Pancreas (tissue), 10 donors: ENCODE measurements at regions not wholly inside any gene's neighbourhood (a gene's known extent, or its start where the extent isn't known, plus 50 kb on each side); places are given as distances from the start of the nearest gene placed in this dataset.
A peak's percentile ranks its signal among the peaks of the same experiment; 100 is the strongest.
"Not testable (repeated sequence)": the region's sequence is repeated elsewhere in the genome, so short reads cannot be mapped to it uniquely, and the experiment has no call there.

Experiments used
- ATAC-seq, 4 donors: fragments of 200-7000 bp; cut with Tn5 transposase; one replicate each; pipeline versions ENCODE4 v1.8.0 to v1.9.1; 2020; ENCODE audit warnings: mild to moderate bottlenecking in 4 of 4, moderate library complexity in 4 of 4
- DNase-seq, 6 donors: peaks; one replicate each; pipeline ENCODE4 v3.0.0-alpha.2; 2020
- FAIRE-seq: peaks from 2 replicates; lab custom pipeline; 2012; peaks lifted over from hg19 to GRCh38; lab: Jason Lieb, UNC
- H3K27ac ChIP-seq, 4 donors: fragments of 200-600 bp; sonication (generic); 1 replicate in 3 of 4; 2 replicates in 1 of 4; pipeline versions ENCODE4 v1.5.0 to v1.8.0; 2020
- H3K27me3 ChIP-seq, 4 donors: fragments of 200-600 bp; one replicate each; pipeline ENCODE4 v1.8.0; 2021
- H3K36me3 ChIP-seq, 3 donors: fragments of 200-600 bp; sonication (generic) in 1 of 3; one replicate each; pipeline versions ENCODE4 v1.5.0 to v1.8.0; 2020 to 2021
- H3K4me1 ChIP-seq, 3 donors: fragments of 200-600 bp; one replicate each; pipeline ENCODE4 v1.8.0; 2021
- H3K4me3 ChIP-seq, 4 donors: fragments of 200-600 bp; sonication (generic) in 2 of 4; one replicate each; pipeline versions ENCODE4 v1.5.0 to v1.8.0; 2020 to 2021
- H3K9me3 ChIP-seq, 4 donors: fragments of 200-600 bp; one replicate each; pipeline ENCODE4 v1.8.0; 2021
- WGBS, 2 donors: extraction: QIAGEN DNeasy Blood & Tissue Kit; methylation state at CpG; one replicate each; pipeline ENCODE4 v1.1.7; 2013; 5-methylcytosine and 5-hydroxymethylcytosine counted together
- intact Hi-C, 3 donors: fragments of 100-400 bp; cut with DNase I; formaldehyde crosslinking; loops; one replicate each; pipeline versions ENCODE4 v1.11.1 to v1.14.2; 2022
- donor health status: healthy with polysubstance abuse.
- donor health status: DM: no; HTN: no; CAD: no; lungs with moderate emphysema.
- donor health status: DM: no; HTN: no; CAD: no.
- donor health status: control.
- donor health status: control.
- donor health status: Bipolar disorder and iron deficiency.
- donor health status: DM: yes; HTN: yes; CAD: no.
- donor health status: DM: no; HTN: no; CAD: no.
- donor health status: DM: no; HTN: no; CAD: no.
- donor health status: DM: yes; HTN: yes; CAD: no.

DNA sequence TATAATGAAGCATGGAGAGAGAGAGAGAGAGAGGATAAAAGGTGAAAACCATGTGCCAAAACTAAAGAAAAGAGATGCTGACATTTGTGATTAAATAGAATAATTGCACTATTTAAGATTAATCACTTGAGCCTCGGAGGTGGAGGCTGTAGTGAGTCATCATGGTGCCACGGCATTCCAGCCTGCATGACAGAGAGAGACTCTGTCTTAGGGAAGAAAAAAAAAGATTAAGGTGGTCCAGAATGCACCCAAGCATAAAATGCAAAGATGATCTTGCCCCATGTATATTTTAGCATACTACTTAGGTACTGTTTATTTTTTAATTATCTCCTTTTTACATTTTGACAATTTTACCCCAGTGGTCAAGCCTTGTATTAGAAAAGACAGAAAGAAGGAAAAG lies 742.5 kb downstream of the SPATA31A1 start:
- DNase-seq, H3K27ac ChIP-seq, H3K4me3 ChIP-seq, FAIRE-seq, H3K27me3 ChIP-seq, H3K4me1 ChIP-seq, ATAC-seq, intact Hi-C loops, H3K36me3 ChIP-seq, H3K9me3 ChIP-seq: not testable (repeated sequence)
- WGBS, 2 donors = 63 to 64% methylated on average over 2 of the region's 2 CpGs

DNA sequence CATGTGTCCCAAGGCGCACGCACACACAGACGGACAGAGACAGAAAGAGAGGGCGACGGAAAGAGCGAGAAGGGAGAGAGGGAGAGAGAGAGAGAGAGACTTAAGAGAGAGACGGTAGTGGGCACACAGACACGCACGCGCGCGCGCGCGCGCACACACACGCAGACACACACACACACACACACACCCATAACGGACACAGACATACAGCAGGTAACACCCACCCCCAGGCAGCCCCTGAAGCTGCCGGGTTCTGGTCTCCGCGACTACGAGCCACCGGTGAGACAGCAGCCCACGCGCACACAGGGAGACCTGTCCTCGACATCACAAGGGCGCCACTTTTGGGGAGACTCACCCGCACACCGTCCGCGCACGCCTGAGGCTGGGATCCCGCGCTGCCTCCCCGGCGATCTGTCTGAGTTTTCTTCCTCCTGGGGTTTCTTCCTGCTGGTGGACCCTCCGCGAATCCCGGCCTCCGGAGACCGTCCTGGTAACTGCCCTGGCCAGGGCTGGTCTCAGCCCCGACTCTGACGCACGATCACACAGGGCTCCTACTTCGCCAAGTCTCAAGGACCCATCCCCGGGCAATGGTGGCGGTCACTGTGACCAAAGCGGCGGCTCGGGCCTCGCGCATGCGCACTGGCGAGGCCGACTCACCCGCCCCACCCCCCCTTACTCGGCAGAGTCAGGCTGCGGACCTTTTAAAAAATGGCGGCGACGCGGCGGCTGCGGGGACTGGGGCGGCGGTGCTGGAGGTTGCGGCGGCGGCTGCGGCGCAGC lies 750.7 kb downstream of the SPATA31A1 start:
- Histone ChIP-seq H3K27ac (peak overlapping the region in 1 of 4 donors; percentile 60), H3K4me3 (peak overlapping the region in 3 of 4 donors; percentile 16 to 43 (median 34))
- intact Hi-C loops, H3K4me1 ChIP-seq, H3K9me3 ChIP-seq, FAIRE-seq, H3K36me3 ChIP-seq, H3K27me3 ChIP-seq: not testable (repeated sequence)
- ATAC-seq (peak; percentile 69 to 97 (median 88)), DNase-seq (peak in 5 of 6 donors; percentile 15 to 72 (median 55))
- WGBS, 2 donors = 6% methylated on average over 9 of the region's 71 CpGs; no CpG with 5 or more reads in 1 of the 2 donors

DNA sequence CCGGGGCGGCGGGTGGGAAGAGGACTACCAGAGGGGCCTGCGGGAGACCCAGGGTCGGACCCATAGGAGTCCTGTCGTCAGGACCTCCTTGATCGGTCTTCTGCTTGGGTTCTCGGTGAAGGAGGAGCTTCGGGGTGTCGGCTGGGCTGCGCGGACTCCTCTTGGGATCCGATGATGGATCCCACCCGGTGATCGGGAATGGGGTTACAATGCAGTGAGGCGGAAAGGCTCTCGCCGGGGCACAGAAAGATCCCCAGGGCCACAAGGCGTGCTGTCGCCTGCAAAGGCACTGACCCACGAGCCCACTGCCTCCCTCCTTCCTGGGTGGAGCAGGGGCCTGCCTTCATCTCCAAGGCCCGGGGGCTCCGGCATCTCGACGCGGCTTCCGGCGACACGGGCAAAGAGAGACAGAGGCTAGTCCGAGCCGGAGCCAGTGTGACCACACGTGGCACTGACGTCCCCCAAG lies 751.3 kb downstream of the SPATA31A1 start:
- DNase-seq = peak in 1 of 6 donors; percentile 23
- FAIRE-seq, H3K9me3 ChIP-seq, intact Hi-C loops, H3K27me3 ChIP-seq, ATAC-seq, H3K36me3 ChIP-seq, H3K4me1 ChIP-seq: not testable (repeated sequence)
- WGBS, 2 donors = no CpG with 5 or more reads among the region's 33 CpGs
- H3K27ac ChIP-seq = peak overlapping the region in 1 of 4 donors; percentile 39
- H3K4me3 ChIP-seq = peak overlapping the region in 2 of 4 donors; percentile 18 to 35

DNA sequence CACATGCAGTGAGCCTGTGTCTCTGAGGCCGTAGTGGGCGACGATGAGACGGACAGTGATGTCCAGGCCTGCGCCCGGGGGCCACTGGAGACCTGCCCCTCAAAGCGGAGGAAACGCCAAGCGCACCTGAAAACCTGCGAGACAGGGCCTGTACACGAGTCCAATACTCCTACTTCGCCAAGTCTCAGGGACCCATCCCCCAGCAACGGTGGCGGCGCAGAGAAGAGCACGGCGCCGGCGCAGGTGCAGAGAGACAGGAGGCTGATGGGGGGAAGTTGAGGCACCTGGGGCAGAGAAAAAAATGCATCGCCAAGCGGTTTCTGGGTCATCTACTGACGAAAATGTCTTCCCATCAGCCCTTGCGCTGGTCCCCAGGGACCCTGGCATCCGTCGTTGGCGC lies 751.8 kb downstream of the SPATA31A1 start:
- H3K27me3 ChIP-seq, H3K9me3 ChIP-seq, intact Hi-C loops, H3K36me3 ChIP-seq, DNase-seq, H3K27ac ChIP-seq, ATAC-seq, FAIRE-seq, H3K4me1 ChIP-seq: not testable (repeated sequence)
- WGBS, 2 donors = no CpG with 5 or more reads among the region's 26 CpGs
- peak overlapping the region in 1 of 4 donors; percentile 35 for H3K4me3 ChIP-seq

DNA sequence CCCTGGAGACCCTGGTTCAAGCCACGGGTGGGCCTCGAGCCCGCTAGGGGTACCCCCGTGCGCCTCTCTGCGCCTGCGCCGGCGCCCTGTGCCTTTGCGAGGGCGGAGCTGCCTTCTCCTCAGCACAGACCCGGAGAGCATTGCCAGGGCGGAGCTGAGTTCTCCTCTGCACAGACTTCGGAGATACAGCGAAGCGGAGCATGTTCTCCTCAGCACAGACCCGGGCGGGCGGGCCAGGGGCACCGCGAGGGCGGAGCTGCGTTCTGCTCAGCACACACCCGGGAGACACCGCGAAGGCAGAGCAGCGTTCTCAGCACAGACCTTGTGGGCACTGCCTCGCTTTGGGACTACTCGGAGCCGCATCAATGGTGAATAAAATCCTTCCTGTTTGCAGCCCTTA lies 753.0 kb downstream of the SPATA31A1 start:
- H3K4me3 ChIP-seq, H3K4me1 ChIP-seq, intact Hi-C loops, H3K27me3 ChIP-seq, H3K9me3 ChIP-seq, H3K27ac ChIP-seq, FAIRE-seq, H3K36me3 ChIP-seq, ATAC-seq, DNase-seq: not testable (repeated sequence)
- WGBS, 2 donors = no CpG with 5 or more reads among the region's 30 CpGs

DNA sequence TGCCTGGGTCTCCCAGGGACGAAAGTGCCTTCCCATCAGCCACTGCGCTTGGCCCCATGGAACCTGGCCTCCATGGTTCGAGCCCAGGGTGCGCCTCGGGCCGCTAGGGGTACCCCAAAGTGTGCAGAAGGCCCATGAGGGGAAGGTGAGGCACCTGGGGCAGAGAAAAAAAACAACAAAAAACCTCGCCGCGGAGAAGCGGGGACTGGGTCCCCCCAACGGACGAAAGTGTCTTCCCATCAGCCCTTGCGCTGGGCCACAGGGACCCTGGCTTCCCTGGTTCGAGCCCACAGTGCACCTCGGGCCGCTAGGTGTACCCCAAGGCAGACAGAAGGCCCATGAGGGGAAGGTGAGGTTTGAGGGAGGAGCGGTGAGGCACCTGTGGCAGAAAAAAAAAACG lies 755.3 kb downstream of the SPATA31A1 start:
- FAIRE-seq, DNase-seq, intact Hi-C loops, H3K27ac ChIP-seq, ATAC-seq, H3K36me3 ChIP-seq, H3K9me3 ChIP-seq, H3K27me3 ChIP-seq, H3K4me1 ChIP-seq: not testable (repeated sequence)
- H3K4me3 ChIP-seq = peak overlapping the region in 1 of 4 donors; percentile 14
- no CpG with 5 or more reads among the region's 18 CpGs for WGBS, 2 donors

DNA sequence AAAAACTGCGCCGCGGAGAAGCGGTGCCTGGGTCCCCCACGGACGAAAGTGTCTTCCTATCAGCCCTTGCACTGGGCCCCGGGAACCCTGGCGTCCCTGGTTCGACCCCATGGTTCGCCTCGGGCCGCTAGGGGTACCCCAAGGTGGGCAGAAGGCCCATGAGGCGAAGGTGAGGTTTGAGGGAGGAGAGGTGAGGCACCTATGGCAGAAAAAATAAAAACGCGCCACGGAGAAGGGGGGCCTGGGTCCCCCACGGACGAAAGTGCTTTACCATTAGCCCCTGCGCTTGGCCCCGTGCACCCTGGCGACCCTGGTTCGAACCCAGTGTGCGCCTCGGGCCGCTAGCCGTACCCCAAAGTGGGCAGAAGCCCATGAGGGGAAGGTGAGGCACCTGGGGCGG lies 756.1 kb downstream of the SPATA31A1 start:
- not testable (repeated sequence) for H3K27me3 ChIP-seq

DNA sequence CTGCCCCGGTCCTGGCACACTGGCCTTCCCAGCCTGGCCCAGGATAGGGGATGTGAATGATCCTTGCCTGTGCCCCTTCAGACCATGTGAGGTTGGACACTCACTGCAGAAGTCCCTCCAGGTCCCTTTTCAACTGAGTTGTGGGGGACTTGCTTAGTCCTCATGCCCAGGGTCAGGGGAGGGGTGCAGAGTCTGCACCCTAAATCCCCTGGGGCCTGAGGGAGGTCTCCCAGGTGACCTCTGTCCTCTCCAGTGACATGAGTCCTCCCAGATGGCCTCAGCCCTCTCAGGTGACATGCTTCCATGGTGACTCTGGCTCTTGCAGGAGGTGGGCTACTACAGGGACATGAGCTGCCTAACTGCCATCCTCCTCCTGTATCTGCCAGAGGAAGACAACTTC lies 775.1 kb downstream of the SPATA31A1 start:
- H3K4me3 ChIP-seq, H3K27ac ChIP-seq, ATAC-seq, H3K9me3 ChIP-seq, H3K27me3 ChIP-seq, H3K36me3 ChIP-seq, intact Hi-C loops, H3K4me1 ChIP-seq, FAIRE-seq: not testable (repeated sequence)
- peak in 2 of 6 donors; percentile 7 to 19 for DNase-seq
- WGBS, 2 donors = 100% methylated on average over 1 of the region's 1 CpG; no CpG with 5 or more reads in 1 of the 2 donors

More for the DNA sequence above, 756.1 kb downstream of the SPATA31A1 start:
- WGBS, 2 donors = 81 to 83% methylated on average over 6 to 9 of the region's 27 CpGs
- H3K9me3 ChIP-seq, ATAC-seq, intact Hi-C loops, FAIRE-seq, H3K36me3 ChIP-seq, H3K27ac ChIP-seq, H3K4me3 ChIP-seq, H3K4me1 ChIP-seq: not testable (repeated sequence)
- peak in 2 of 6 donors; percentile 10 to 19 for DNase-seq

DNA sequence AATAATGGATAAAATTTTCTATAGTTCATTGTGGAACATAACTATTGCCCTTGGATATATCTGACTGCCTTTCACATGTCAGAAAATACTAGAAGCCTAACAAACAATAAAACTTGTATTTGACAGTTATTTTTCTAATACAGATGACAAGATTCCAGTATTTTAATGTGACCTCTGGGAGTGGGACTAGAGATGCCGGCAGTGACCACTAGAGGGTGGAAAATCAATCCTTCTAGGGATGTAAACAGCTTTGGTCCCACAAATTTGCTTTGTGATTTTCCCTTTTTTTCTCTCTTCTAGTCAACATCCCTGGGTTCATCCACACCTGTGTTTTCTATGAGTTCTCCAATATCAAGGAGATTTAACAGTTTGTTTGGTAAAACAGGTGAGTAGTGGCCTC lies 813.7 kb downstream of the SPATA31A1 start:
- H3K9me3 ChIP-seq, H3K4me1 ChIP-seq, H3K36me3 ChIP-seq, FAIRE-seq, H3K27me3 ChIP-seq, DNase-seq, H3K27ac ChIP-seq, intact Hi-C loops, H3K4me3 ChIP-seq: not testable (repeated sequence)
- peak in 3 of 4 donors; percentile 78 to 82 (median 81) for ATAC-seq
- WGBS, 2 donors = no CpG with 5 or more reads among the region's 1 CpG

DNA sequence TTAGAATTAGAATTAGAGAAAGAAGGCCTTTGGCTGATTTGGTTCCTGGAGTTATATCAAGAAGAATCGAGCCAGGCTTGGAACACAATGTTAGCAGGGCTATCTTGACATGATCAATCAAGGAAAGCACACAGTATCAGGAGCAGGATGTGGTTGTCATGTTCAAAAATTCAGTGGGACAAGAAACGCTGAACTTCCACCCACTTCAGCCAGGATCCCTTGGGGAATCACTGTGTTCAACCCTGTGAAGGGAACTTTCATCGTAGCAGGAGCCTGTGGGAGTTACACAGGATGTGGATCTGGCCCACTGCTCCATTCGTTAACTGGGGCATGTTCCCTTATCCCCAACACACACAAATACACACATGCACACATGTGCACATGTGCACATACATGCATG lies 817.8 kb downstream of the SPATA31A1 start:
- FAIRE-seq, DNase-seq, H3K4me3 ChIP-seq, ATAC-seq, H3K36me3 ChIP-seq, H3K27me3 ChIP-seq, H3K27ac ChIP-seq, H3K4me1 ChIP-seq, H3K9me3 ChIP-seq, intact Hi-C loops: not testable (repeated sequence)
- 58 to 80% methylated on average over 1 of the region's 4 CpGs for WGBS, 2 donors

DNA sequence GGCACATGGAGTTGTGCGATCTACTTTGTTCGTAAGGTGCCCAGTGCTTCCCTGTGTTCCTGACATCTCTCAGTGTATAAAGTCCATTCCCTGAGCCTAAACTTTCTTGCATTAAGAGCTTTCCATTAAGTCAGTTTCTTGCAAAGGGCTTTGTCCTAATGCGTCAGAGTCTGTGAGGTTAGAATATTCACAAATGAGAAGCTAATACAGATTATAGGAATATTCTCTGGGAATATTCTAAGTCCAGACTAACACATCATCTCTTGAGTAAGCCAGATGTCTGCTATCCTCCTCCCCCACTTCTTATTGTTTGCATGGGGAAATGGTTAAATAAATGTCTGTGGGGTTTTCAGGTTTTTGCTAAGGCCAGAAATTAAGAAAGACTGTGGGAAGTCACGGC lies 818.6 kb downstream of the SPATA31A1 start:
- H3K27me3 ChIP-seq, intact Hi-C loops, ATAC-seq, DNase-seq, H3K9me3 ChIP-seq, H3K27ac ChIP-seq, H3K4me3 ChIP-seq, H3K4me1 ChIP-seq, H3K36me3 ChIP-seq, FAIRE-seq: not testable (repeated sequence)
- 56% methylated on average over 1 of the region's 4 CpGs for WGBS, 2 donors

DNA sequence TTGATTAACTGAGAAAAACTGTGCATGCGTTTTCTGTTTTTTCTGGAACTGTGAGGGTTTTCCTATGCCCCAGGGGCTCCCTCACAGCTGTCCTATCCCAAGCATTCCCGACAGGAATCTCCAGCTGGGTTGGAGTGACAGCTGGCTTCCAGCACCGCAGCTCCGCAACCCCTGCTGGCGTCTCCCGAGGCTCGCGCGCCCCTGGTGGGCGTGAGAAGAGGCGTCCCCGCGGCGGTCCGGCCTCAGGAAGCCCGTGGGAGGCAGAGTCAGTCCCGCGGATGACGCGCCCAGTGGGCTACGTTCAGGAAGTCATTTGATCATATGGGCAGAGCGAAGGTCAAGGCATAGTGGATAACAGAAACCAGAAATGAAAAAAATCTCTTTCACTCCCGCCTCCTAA lies 821.9 kb downstream of the SPATA31A1 start:
- ATAC-seq = peak in 2 of 4 donors; percentile 41 to 69
- H3K36me3 ChIP-seq, H3K9me3 ChIP-seq, FAIRE-seq, H3K27ac ChIP-seq, H3K4me3 ChIP-seq, H3K27me3 ChIP-seq, H3K4me1 ChIP-seq, intact Hi-C loops: not testable (repeated sequence)
- peak in 1 of 6 donors; percentile 50 for DNase-seq
- WGBS, 2 donors = 34 to 46% methylated on average over 2 of the region's 23 CpGs
